ENCODE measurements at regions not wholly inside any gene's neighbourhood (a gene's known extent, or its start where the extent isn't known, plus 50 kb on each side); places are given as distances from the start of the nearest gene placed in this dataset.

DNA sequence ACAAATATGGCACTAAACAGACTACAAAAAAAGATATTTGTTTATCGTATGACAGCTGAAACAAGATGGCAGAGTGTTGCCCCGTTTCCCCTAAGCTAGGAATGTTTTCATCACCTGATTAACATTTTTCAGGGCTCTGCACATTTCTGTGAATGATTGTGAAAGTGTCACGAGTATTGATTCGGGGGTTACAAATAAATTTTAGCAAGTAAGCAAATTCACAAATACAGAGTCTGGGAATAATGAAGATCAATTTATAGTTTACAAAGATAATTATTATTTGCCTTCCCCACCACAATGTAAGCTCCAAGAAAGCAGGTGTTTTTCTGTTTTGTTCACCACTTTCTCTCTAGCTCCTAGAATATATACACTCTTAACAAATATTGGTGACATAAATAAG is 361.2 kb upstream of the ERCC4 start:
- no peaks in the 10 kb centered on the region for H3K4me1 ChIP-seq
- no peak for TF ChIP-seq CTCF (IDR thresholded peaks at IDR 0.05)
- no peaks in the 10 kb centered on the region for H3K36me3 ChIP-seq
- peaks cover 0 to 21% (median 0%) of the 10 kb centered on the region in 7 donors for H3K27me3 ChIP-seq
- H3K4me3 ChIP-seq = no peak overlapping the region
- 68 to 69% methylated on average over 4 of the region's 4 CpGs for WGBS, 2 donors
- intact Hi-C loops (cut with DNase I) = no loop called here
- ATAC-seq (no peak), DNase-seq (no peak)
- no peak overlapping the region for H3K27ac ChIP-seq
- no peaks in the 10 kb centered on the region for H3K9me3 ChIP-seq

DNA sequence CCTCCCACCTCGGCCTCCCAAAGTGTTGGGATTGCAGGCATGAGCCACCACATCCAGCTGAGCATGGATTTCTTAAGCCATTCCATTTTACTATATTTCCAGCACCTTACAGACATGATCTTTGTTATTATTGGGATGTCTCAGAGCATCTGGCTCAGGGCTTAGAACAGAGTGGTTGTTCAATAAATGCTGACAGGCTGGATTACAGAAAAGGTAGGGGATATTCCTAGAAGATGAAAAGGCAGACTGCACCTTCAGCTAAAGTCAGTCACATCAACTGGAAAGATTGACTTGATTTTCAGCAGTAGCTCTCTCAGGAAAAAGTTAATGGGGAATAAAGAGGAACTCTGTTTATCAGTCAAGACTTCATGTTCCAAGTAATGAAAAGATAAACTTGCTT is 360.3 kb upstream of the ERCC4 start:
- DNase-seq (no peak), ATAC-seq (no peak)
- H3K9me3 ChIP-seq = no peaks in the 10 kb centered on the region
- H3K27ac ChIP-seq = no peak overlapping the region
- no peaks in the 10 kb centered on the region for H3K4me1 ChIP-seq
- no peaks in the 10 kb centered on the region for H3K36me3 ChIP-seq
- WGBS, 2 donors = 47 to 57% methylated on average over 1 of the region's 1 CpG
- no peak overlapping the region for H3K4me3 ChIP-seq
- H3K27me3 ChIP-seq = peaks cover 0 to 20% (median 0%) of the 10 kb centered on the region in 7 donors
- intact Hi-C loops (cut with DNase I) = no loop called here
- no peak for TF ChIP-seq CTCF (IDR thresholded peaks at IDR 0.05)

GRCh38 chr16:13560151-13560550 is 359.8 kb upstream of the ERCC4 start:
- H3K27me3 ChIP-seq = peaks cover 0 to 18% (median 0%) of the 10 kb centered on the region in 7 donors
- ATAC-seq (no peak), DNase-seq (no peak)
- no peaks in the 10 kb centered on the region for H3K36me3 ChIP-seq
- H3K4me3 ChIP-seq = no peak overlapping the region
- WGBS, 2 donors = 81% methylated on average over 5 of the region's 5 CpGs
- intact Hi-C loops (cut with DNase I) = no loop called here
- no peak for TF ChIP-seq CTCF (IDR thresholded peaks at IDR 0.05)
- no peaks in the 10 kb centered on the region for H3K4me1 ChIP-seq
- peaks cover 0 to 5% (median 0%) of the 10 kb centered on the region in 11 donors for H3K9me3 ChIP-seq
- H3K27ac ChIP-seq = no peak overlapping the region

- 58 to 63% methylated on average over 10 of the region's 10 CpGs for WGBS, 2 donors
- DNase-seq = no peak
- ATAC-seq = no peak
Observed at GRCh38 chr16:13561291-13562070, 358.5 kb upstream of the ERCC4 start.

More at GRCh38 chr16:13561291-13562070, 358.5 kb upstream of the ERCC4 start:
- H3K27ac ChIP-seq = no peak overlapping the region
- no peak for TF ChIP-seq CTCF (IDR thresholded peaks at IDR 0.05)
- H3K4me3 ChIP-seq = no peak overlapping the region
- intact Hi-C loops (cut with DNase I) = no loop called here
- H3K9me3 ChIP-seq = peaks cover 0 to 9% (median 0%) of the 10 kb centered on the region in 11 donors
- H3K27me3 ChIP-seq = peaks cover 0 to 11% (median 0%) of the 10 kb centered on the region in 7 donors
- H3K36me3 ChIP-seq = no peaks in the 10 kb centered on the region
- no peaks in the 10 kb centered on the region for H3K4me1 ChIP-seq

Measured in heart right ventricle (tissue), 16 donors.